Subcutaneous abdominal adipose tissue (tissue), 5 donors: ENCODE measurements at regions not wholly inside any gene's neighbourhood (a gene's known extent, or its start where the extent isn't known, plus 50 kb on each side); places are given as distances from the start of the nearest gene placed in this dataset.

Experiments used
- H3K27ac ChIP-seq: one replicate; pipeline ENCODE4 v1.7.0; 2013; ENCODE audit warnings: low read depth, mild to moderate bottlenecking, inconsistent platforms, low read length, moderate library complexity
- H3K27me3 ChIP-seq, 5 donors: one replicate each; pipeline ENCODE4 v1.7.0; 2013; ENCODE audit warnings: low read length in 5 of 5, inconsistent platforms in 1 of 5; ENCODE audit not compliant: control insufficient read depth in 5 of 5, insufficient read depth in 4 of 5
- H3K36me3 ChIP-seq, 5 donors: one replicate each; pipeline ENCODE4 v1.7.0; 2013; ENCODE audit warnings: low read length in 5 of 5; ENCODE audit not compliant: control insufficient read depth in 5 of 5, insufficient read depth in 5 of 5
- H3K4me1 ChIP-seq, 5 donors: one replicate each; pipeline ENCODE4 v1.7.0; 2013; ENCODE audit warnings: low read length in 5 of 5, mild to moderate bottlenecking in 3 of 5, moderate library complexity in 1 of 5; ENCODE audit not compliant: control insufficient read depth in 5 of 5, insufficient read depth in 5 of 5
- H3K4me3 ChIP-seq, 5 donors: one replicate each; pipeline ENCODE4 v1.7.0; 2013; ENCODE audit warnings: low read length in 5 of 5, low read depth in 1 of 5
- H3K9ac ChIP-seq, 5 donors: one replicate each; pipeline ENCODE4 v1.7.0; 2013; ENCODE audit warnings: low read length in 5 of 5, mild to moderate bottlenecking in 4 of 5, moderate library complexity in 3 of 5
- H3K9me3 ChIP-seq, 5 donors: one replicate each; pipeline ENCODE4 v1.7.0; 2013; ENCODE audit warnings: low read length in 5 of 5; ENCODE audit not compliant: control insufficient read depth in 5 of 5
- donor health status: healthy.
- donor health status: healthy.
- donor health status: healthy.
- donor health status: healthy.
- donor health status: healthy.

DNA sequence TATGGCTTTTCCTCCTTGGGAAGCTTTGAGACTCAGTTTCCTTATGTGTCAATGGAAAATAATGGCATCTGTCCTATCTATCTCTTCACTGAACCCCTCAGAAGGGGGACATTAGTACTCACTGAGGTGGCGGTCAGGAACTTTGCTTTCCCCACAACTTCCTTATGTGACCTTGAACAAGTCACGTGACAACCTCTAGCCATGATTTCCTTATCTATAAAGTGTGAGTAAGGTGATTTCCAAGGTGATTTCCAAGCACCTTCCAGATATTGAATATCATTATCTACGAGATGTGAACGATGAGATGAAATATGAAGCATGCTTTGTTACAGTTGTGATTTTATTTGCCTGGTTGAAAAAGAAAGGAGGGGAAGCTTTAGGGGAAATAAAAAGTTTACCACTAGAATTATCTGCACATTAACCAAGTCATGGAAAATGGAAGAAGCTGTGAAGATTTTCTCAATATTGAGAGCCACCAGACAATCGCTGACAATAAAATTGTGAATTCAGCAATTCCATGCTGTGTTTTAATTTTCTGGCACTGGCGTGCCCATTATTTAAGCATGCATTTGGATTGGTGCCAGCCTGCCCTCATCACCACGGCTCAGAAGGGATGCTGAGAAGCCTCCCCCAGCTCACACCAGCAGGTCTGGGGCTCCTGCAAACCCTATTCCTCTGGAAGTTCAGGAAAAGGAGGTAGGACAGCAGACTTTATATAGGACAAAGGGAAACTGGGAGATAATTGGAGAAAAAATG, 255.3 kb downstream of the CD83 start:
- Histone ChIP-seq H3K9ac (no peak overlapping the region), H3K36me3 (no peaks in the 10 kb centered on the region), H3K27ac (no peak overlapping the region), H3K4me1 (peaks cover 0 to 2% (median 0%) of the 10 kb centered on the region in 5 donors), H3K27me3 (no peaks in the 10 kb centered on the region), H3K4me3 (no peak overlapping the region), H3K9me3 (no peaks in the 10 kb centered on the region)

DNA sequence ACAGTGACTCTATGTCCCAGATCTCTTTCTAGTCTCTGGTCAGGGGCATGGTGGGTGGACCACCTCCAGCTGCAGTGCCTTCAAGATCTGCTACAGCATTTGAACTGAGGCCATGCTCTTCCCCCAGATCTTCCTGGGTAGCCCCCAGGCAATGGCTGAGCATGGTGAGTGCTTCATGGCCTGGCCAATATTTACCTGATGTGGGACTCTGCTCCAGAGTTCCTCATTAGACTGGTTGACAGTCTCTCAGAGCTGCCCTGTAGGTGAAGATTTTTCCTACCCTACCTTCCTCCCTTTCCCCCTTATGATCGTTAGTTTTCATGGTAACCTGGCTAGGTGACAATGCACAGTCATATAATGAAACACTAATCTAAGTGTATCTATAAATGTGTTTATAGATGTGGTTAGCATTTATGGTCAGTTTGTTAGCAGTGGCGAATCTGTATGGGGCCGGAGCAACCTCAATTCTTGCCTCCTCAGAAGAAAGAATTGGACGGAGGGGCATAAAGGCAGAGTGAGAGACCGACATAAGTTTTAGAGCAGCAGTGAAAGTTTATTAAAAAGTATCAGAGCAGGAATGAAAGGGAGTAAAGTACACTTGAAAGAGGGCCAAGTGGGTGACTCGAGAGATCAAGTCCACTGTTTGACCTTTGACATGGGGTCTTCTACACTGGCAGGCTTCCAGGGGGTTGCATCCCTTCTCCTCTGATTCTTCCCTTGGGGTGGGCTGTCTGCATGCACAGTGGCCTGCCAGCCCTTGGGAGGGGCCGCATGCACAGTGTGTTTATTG, 256.3 kb downstream of the CD83 start:
- Histone ChIP-seq H3K36me3 (no peaks in the 10 kb centered on the region), H3K9ac (no peak overlapping the region), H3K4me3 (no peak overlapping the region), H3K9me3 (peaks cover 0 to 2% (median 0%) of the 10 kb centered on the region in 5 donors), H3K27ac (no peak overlapping the region), H3K27me3 (no peaks in the 10 kb centered on the region), H3K4me1 (peaks cover 0 to 2% (median 0%) of the 10 kb centered on the region in 5 donors)

DNA sequence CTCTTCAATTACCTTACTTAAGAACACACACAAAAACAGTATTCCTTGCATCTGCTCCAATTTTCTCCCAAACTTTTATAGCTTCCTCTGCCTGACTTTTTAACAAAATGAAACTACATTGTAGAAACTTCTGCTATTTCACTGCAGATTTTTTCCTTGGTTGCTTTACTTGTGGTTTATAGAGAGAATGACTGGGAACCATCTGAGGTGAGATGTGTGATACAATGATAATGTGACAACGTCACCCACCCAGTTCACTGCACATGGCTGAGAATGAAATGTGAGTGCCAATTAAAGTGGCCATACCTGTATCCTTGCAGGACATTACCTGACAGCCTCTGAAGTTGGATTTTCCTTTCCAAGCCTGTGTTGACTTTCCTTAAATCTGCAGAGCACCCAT, 258.4 kb downstream of the CD83 start:
- H3K9me3 ChIP-seq = peaks cover 0 to 2% (median 0%) of the 10 kb centered on the region in 5 donors
- H3K36me3 ChIP-seq = no peaks in the 10 kb centered on the region
- H3K27ac ChIP-seq = no peak overlapping the region
- no peak overlapping the region for H3K9ac ChIP-seq
- H3K4me3 ChIP-seq = no peak overlapping the region
- no peaks in the 10 kb centered on the region for H3K27me3 ChIP-seq
- H3K4me1 ChIP-seq = peaks cover 0 to 2% (median 0%) of the 10 kb centered on the region in 5 donors

DNA sequence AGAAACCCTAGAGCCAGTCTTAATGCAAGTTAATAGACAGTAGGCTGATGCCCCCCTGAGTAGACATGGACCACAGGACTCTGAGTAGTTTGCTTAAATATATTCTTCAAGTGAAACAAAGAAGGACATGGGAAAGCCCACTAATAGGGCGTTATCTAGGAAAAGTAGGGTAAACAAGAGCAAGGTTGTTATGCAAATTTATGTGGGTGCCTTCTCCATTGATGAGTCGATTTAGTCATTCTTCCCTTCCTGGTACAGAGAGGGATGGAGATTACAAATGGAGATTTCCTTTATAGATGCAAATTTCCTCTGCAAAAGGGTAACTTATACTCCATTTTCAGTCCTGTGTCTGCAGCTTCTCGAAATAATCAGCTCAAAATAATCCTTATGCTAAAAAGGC, 262.0 kb downstream of the CD83 start:
- H3K36me3 ChIP-seq = no peaks in the 10 kb centered on the region
- peaks cover 0 to 11% (median 0%) of the 10 kb centered on the region in 5 donors for H3K4me1 ChIP-seq
- peaks cover 0 to 2% (median 0%) of the 10 kb centered on the region in 5 donors for H3K9me3 ChIP-seq
- no peaks in the 10 kb centered on the region for H3K27me3 ChIP-seq
- H3K4me3 ChIP-seq = no peak overlapping the region
- no peak overlapping the region for H3K9ac ChIP-seq
- H3K27ac ChIP-seq = no peak overlapping the region

DNA sequence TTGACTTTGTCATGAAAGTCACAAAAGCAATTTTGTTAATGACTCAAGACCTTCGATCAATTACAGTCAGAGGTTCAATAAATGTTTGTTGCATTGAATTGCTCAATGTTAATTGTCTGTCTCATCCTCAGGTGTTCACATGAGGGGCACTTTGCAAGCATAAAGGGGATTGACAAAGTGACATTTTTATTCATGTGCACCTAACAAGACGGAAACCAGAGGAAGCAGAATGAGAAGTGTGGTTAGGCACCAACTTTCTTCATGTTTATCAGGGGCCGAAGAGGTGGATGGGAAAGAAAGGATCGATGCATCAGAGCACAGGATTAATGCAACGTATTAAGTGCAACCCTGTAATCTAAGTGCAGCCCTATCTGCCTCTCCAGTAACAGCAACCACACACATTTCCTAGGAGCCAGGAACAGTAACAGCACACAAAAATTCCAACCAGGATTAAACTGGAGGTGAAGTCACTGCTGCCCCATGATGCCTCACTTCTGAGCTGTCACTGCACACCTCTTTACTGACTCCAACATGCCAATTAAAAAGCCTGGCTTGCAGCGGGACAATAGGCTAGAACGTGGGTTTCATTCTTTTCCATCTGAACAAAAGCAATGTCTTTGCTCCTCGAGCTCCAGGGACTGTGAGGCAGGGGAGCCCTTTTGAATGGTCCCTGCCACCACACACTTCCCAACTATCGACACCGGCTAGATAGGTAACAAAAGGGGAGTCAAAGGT, 262.7 kb downstream of the CD83 start:
- peaks cover 0 to 11% (median 0%) of the 10 kb centered on the region in 5 donors for H3K4me1 ChIP-seq
- no peak overlapping the region for H3K4me3 ChIP-seq
- no peaks in the 10 kb centered on the region for H3K27me3 ChIP-seq
- H3K36me3 ChIP-seq = no peaks in the 10 kb centered on the region
- H3K27ac ChIP-seq = no peak overlapping the region
- H3K9me3 ChIP-seq = peaks cover 0 to 2% (median 0%) of the 10 kb centered on the region in 5 donors
- H3K9ac ChIP-seq = no peak overlapping the region

DNA sequence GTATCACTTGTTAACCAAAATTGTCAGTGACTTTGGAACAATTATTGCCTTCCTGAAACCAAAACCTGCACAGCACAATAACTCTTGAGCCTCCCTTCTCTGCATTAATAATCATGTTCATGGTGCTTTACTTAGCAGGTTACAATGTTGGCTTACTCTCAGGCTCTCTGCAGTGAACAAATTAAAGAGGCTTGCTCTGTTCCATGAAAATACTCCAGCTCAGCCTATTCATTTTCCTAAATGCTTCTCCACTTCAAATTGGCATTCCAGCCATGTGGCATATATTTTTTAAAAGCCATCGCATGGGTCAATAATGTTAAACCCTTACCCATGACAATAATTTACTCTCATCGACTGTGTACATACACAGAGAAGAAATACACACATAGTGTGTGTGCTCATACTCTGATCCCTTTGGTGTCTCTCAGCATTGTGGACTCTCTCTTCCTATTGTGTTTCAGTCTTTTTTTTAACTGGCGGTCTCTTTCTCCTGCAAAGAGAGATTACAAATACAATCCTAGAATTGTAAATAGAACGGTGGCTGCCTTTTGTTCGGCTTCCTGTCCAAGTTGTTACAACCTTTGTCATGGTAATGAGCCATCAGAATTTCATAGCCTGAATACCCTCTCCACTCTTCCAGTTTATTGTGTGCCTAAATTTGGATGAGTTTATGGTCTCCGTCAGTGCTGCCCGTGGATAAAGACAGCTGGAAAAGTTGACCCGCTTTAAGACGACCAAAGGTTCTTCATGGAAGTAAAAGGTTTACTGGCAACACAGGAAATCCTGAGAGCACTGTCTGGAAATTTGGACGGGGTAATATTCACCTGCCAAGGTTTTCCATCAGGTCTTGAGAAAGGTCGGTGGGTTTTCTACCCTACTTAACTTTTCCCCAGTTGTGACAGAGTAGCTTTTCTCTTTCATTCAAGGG, 263.6 kb downstream of the CD83 start:
- Histone ChIP-seq H3K27ac (no peak overlapping the region), H3K36me3 (no peaks in the 10 kb centered on the region), H3K9ac (no peak overlapping the region), H3K4me1 (peaks cover 0 to 11% (median 0%) of the 10 kb centered on the region in 5 donors), H3K4me3 (no peak overlapping the region), H3K27me3 (no peaks in the 10 kb centered on the region), H3K9me3 (peaks cover 0 to 2% (median 0%) of the 10 kb centered on the region in 5 donors)

DNA sequence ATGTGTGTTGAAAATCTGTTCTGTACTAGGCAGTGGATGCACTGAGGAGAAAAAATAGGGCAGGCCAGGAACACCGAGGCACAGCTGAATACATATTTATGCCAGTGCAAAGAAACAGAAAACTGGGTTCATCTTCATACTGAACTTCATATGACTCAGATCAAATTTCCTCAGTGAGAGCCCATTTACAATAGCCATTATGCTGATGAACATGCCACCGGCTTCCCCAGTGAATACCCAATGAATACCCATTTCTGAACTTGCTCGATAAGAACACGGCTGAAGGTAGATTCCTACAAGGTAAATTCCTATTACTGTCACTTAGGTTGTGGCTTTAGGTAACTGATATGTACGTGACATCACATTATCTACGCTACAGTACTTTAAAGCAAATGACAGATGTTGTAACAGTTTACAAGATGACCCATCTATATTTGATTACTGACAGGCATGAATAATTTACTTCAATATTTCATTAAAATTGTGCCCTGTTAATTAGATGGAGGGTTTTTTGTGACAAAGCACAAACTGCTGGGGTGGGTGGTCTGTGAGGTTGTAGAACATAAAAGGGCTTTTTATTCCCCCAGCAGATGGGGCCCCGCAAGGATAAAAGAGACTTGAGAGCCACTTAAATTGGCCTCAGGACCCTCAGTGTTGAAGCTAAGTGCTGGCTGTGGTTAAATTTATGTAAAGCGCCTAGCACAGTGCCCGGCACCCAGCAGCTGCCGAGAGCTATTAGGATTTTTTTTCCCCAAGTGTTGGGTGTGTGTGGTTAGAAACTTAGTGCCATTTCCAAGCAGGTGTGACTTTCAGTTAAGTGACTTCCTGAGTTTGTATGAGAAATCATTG, 264.5 kb downstream of the CD83 start:
- Histone ChIP-seq H3K9ac (no peak overlapping the region), H3K27me3 (no peaks in the 10 kb centered on the region), H3K36me3 (no peaks in the 10 kb centered on the region), H3K4me3 (no peak overlapping the region), H3K4me1 (peaks cover 0 to 11% (median 0%) of the 10 kb centered on the region in 5 donors), H3K27ac (no peak overlapping the region), H3K9me3 (peaks cover 0 to 2% (median 0%) of the 10 kb centered on the region in 5 donors)

DNA sequence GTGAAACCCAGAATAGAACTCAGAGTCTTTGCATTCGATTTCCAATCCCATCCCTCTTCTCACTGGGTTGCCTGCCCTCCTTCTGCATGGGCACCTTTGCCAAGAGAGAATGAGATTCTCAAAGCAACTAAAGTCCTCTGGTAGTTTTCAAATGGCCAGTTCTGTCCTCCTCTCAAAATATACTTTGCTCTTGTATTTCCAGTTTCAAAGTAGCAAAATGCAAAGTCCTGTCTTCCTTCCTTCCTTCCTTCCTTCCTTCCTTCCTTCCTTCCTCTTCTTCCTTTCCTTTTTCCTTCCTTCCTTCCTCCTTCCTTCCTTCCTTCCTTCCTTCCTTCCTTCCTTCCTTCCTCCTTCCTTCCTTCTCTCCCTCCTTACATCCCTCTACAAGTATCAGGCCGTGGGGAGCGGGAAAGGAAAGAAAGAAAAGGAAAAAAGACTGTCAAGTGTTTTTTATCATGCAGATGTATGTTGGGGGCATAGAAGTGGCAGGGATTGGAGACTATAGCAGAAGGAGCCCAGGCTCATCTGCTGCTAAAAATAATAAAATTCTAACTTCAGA, 265.2 kb downstream of the CD83 start:
- no peaks in the 10 kb centered on the region for H3K27me3 ChIP-seq
- H3K36me3 ChIP-seq = no peaks in the 10 kb centered on the region
- H3K27ac ChIP-seq = no peak overlapping the region

More for the DNA sequence above, 265.2 kb downstream of the CD83 start:
- Histone ChIP-seq H3K9me3 (peaks cover 0 to 2% (median 0%) of the 10 kb centered on the region in 5 donors), H3K9ac (no peak overlapping the region), H3K4me3 (no peak overlapping the region), H3K4me1 (peaks cover 0 to 8% (median 0%) of the 10 kb centered on the region in 5 donors)
